KMS-11 (cell line): ENCODE measurements at regions not wholly inside any gene's neighbourhood (a gene's known extent, or its start where the extent isn't known, plus 50 kb on each side); places are given as distances from the start of the nearest gene placed in this dataset.

ENCODE experiments used
- H2AFZ ChIP-seq: fragments of 200-600 bp; sonication (generic); 2 replicates; pipeline ENCODE4 v1.6.1; 2016; ENCODE audit warnings: antibody characterized with exemption, mixed run types, low read depth
- H3K27ac ChIP-seq: fragments of 200-600 bp; sonication (generic); 2 replicates; pipeline ENCODE4 v1.6.1; 2016; ENCODE audit warnings: mild to moderate bottlenecking, mixed run types
- H3K27me3 ChIP-seq: fragments of 200-600 bp; sonication (generic); 2 replicates; pipeline ENCODE4 v1.6.1; 2017; ENCODE audit warnings: mild to moderate bottlenecking, low read depth, mixed run types, moderate library complexity; ENCODE audit not compliant: insufficient read depth
- H3K36me3 ChIP-seq: fragments of 200-600 bp; sonication (generic); 2 replicates; pipeline ENCODE4 v1.6.1; 2017; ENCODE audit warnings: mild to moderate bottlenecking, mixed run types; ENCODE audit not compliant: insufficient read depth
- H3K4me1 ChIP-seq: fragments of 200-600 bp; sonication (generic); 2 replicates; pipeline ENCODE4 v1.6.1; 2016; ENCODE audit warnings: mild to moderate bottlenecking, low read depth, mixed run types; ENCODE audit not compliant: poor library complexity, severe bottlenecking
- H3K4me2 ChIP-seq: fragments of 200-600 bp; sonication (generic); 2 replicates; pipeline ENCODE4 v1.7.0; 2016; ENCODE audit warnings: mild to moderate bottlenecking, mixed run types
- H3K4me3 ChIP-seq: fragments of 200-600 bp; sonication (generic); IDR thresholded peaks from 2 replicates; pipeline ENCODE4 v1.6.1; 2017; ENCODE audit warnings: low read depth, low read length, mixed read lengths; ENCODE audit not compliant: insufficient read depth
- H3K79me2 ChIP-seq: fragments of 200-600 bp; sonication (generic); 2 replicates; pipeline ENCODE4 v1.6.1; 2016; ENCODE audit warnings: low read depth, mixed run types; ENCODE audit not compliant: insufficient read depth
- H3K9ac ChIP-seq: fragments of 200-600 bp; sonication (generic); 2 replicates; pipeline ENCODE4 v1.6.1; 2016; ENCODE audit warnings: mild to moderate bottlenecking, mixed run types
- H4K20me1 ChIP-seq: fragments of 200-600 bp; sonication (generic); 2 replicates; pipeline ENCODE4 v1.6.1; 2016; ENCODE audit warnings: mild to moderate bottlenecking, mixed run types; ENCODE audit not compliant: insufficient read depth
- TF ChIP-seq, protein P1 (sequence below): fragments of 200-600 bp; sonication (generic); conservative IDR thresholded peaks from 2 replicates; pipeline ENCODE4 v1.6.1; 2017; ENCODE audit warnings: low read depth, mild to moderate bottlenecking, antibody characterized with exemption, low read length, moderate library complexity, mixed read lengths

GRCh38 chr5:61732796-61733195 is 400.7 kb downstream of the ZSWIM6 start:
- H3K4me3 ChIP-seq, result no peak overlapping the region
- no peak overlapping the region for H3K4me2 ChIP-seq
- TF ChIP-seq, protein P1, sequence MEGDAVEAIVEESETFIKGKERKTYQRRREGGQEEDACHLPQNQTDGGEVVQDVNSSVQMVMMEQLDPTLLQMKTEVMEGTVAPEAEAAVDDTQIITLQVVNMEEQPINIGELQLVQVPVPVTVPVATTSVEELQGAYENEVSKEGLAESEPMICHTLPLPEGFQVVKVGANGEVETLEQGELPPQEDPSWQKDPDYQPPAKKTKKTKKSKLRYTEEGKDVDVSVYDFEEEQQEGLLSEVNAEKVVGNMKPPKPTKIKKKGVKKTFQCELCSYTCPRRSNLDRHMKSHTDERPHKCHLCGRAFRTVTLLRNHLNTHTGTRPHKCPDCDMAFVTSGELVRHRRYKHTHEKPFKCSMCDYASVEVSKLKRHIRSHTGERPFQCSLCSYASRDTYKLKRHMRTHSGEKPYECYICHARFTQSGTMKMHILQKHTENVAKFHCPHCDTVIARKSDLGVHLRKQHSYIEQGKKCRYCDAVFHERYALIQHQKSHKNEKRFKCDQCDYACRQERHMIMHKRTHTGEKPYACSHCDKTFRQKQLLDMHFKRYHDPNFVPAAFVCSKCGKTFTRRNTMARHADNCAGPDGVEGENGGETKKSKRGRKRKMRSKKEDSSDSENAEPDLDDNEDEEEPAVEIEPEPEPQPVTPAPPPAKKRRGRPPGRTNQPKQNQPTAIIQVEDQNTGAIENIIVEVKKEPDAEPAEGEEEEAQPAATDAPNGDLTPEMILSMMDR, result no peak

GRCh38 chr5:61734001-61734400 is 401.9 kb downstream of the ZSWIM6 start:
- Histone ChIP-seq H3K36me3 (no peaks in the 10 kb centered on the region), H3K9ac (no peak overlapping the region), H4K20me1 (no peaks in the 10 kb centered on the region), H2AFZ (no peak overlapping the region), H3K27me3 (no peaks in the 10 kb centered on the region), H3K79me2 (no peaks in the 10 kb centered on the region), H3K4me3 (no peak overlapping the region), H3K27ac (no peak overlapping the region), H3K4me1 (no peaks in the 10 kb centered on the region), H3K4me2 (no peak overlapping the region)
- TF ChIP-seq, protein P1, result no peak

More at GRCh38 chr5:61732796-61733195, 400.7 kb downstream of the ZSWIM6 start:
- Histone ChIP-seq H2AFZ (no peak overlapping the region), H3K9ac (no peak overlapping the region), H3K27me3 (no peaks in the 10 kb centered on the region), H3K4me1 (no peaks in the 10 kb centered on the region), H3K36me3 (no peaks in the 10 kb centered on the region), H3K27ac (no peak overlapping the region), H4K20me1 (no peaks in the 10 kb centered on the region), H3K79me2 (no peaks in the 10 kb centered on the region)

GRCh38 chr5:61734966-61735365 is 402.9 kb downstream of the ZSWIM6 start:
- Histone ChIP-seq H3K4me3 (no peak overlapping the region), H3K36me3 (no peaks in the 10 kb centered on the region), H2AFZ (no peak overlapping the region), H3K4me2 (no peak overlapping the region), H3K4me1 (no peaks in the 10 kb centered on the region), H3K27ac (no peak overlapping the region), H3K79me2 (no peaks in the 10 kb centered on the region), H3K9ac (no peak overlapping the region), H4K20me1 (no peaks in the 10 kb centered on the region), H3K27me3 (no peaks in the 10 kb centered on the region)
- TF ChIP-seq, protein P1, result no peak

GRCh38 chr5:61735531-61735930 is 403.5 kb downstream of the ZSWIM6 start:
- Histone ChIP-seq H3K27me3 (no peaks in the 10 kb centered on the region), H3K4me3 (no peak overlapping the region), H2AFZ (no peak overlapping the region), H3K9ac (no peak overlapping the region), H3K36me3 (no peaks in the 10 kb centered on the region), H3K27ac (no peak overlapping the region), H4K20me1 (no peaks in the 10 kb centered on the region), H3K4me1 (no peaks in the 10 kb centered on the region), H3K79me2 (no peaks in the 10 kb centered on the region), H3K4me2 (no peak overlapping the region)
- TF ChIP-seq, protein P1, result no peak
